Fibroblast of villous mesenchyme (primary cell): ENCODE measurements at regions not wholly inside any gene's neighbourhood (a gene's known extent, or its start where the extent isn't known, plus 50 kb on each side); places are given as distances from the start of the nearest gene placed in this dataset.

Experiments used
- DNase-seq: peaks from one replicate; pipeline ENCODE4 v3.0.0-alpha.2; 2010; ENCODE audit warnings: low read depth
- H3K4me3 ChIP-seq: 2 replicates; pipeline ENCODE4 v1.5.1; 2011; ENCODE audit warnings: low read depth, mild to moderate bottlenecking, low read length
- CTCF ChIP-seq: IDR thresholded peaks from 2 replicates; pipeline ENCODE4 v1.5.1; 2012; ENCODE audit warnings: low read depth, mild to moderate bottlenecking, low read length; ENCODE audit not compliant: insufficient read depth

GRCh38 chr5:167280111-167280510 is 1011.3 kb upstream of the WWC1 start:
- DNase-seq, result no peak
- H3K4me3 ChIP-seq, result no peak overlapping the region
- no peak for TF ChIP-seq CTCF

- H3K4me3 ChIP-seq, result no peak overlapping the region
- TF ChIP-seq CTCF, result no peak
- no peak for DNase-seq
Observed at GRCh38 chr5:167281925-167282324, 1009.5 kb upstream of the WWC1 start.

GRCh38 chr5:167283691-167284090 is 1007.8 kb upstream of the WWC1 start:
- H3K4me3 ChIP-seq, result no peak overlapping the region
- no peak for TF ChIP-seq CTCF
- no peak for DNase-seq

- no peak overlapping the region for H3K4me3 ChIP-seq
- no peak for TF ChIP-seq CTCF
- no peak for DNase-seq
Observed at GRCh38 chr5:167284222-167284890, 1007.1 kb upstream of the WWC1 start.

GRCh38 chr5:167285591-167285990 is 1005.9 kb upstream of the WWC1 start:
- H3K4me3 ChIP-seq, result no peak overlapping the region
- no peak for TF ChIP-seq CTCF
- no peak for DNase-seq

- DNase-seq, result no peak
- no peak for TF ChIP-seq CTCF
- H3K4me3 ChIP-seq, result no peak overlapping the region
Observed at GRCh38 chr5:167286891-167287290, 1004.6 kb upstream of the WWC1 start.

GRCh38 chr5:167290478-167290877 is 1001.0 kb upstream of the WWC1 start:
- no peak for TF ChIP-seq CTCF

More at GRCh38 chr5:167290478-167290877, 1001.0 kb upstream of the WWC1 start:
- DNase-seq, result no peak
- H3K4me3 ChIP-seq, result no peak overlapping the region
